ENCODE measurements at regions not wholly inside any gene's neighbourhood (a gene's known extent, or its start where the extent isn't known, plus 50 kb on each side); places are given as distances from the start of the nearest gene placed in this dataset.
"Not testable (repeated sequence)": the region's sequence is repeated elsewhere in the genome, so short reads cannot be mapped to it uniquely, and the experiment has no call there.

DNA sequence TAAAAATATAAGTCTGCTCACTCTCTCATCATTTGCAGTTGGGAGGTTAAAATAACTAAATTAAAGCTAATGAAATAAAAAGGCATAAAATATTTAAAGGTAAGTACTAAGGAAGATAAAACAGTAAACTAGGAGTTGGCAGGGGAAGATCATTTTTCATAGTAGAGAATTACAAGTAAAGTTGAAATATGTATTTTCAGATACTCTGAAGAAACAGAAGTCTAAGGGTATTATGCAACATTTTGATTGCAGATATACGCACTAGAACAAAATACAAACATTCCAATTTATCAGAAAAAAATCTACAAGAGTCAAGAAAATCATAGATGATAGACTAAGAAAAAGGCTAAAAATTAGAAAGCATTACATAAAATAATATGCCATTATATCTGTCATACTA, 167.6 kb upstream of the CTAGE1 start:
- intact Hi-C loops (cut with micrococcal nuclease) = no loop called here
- Mint-ChIP-seq H3K4me1 (ENCODE audit: low read depth) (no peaks in the 10 kb centered on the region), H3K9me3 (peaks cover 3% of the 10 kb centered on the region), H3K27ac (no peak overlapping the region), H3K27me3 (no peaks in the 10 kb centered on the region), H3K36me3 (ENCODE audit: low read depth) (no peaks in the 10 kb centered on the region), H3K4me3 (no peak overlapping the region)

DNA sequence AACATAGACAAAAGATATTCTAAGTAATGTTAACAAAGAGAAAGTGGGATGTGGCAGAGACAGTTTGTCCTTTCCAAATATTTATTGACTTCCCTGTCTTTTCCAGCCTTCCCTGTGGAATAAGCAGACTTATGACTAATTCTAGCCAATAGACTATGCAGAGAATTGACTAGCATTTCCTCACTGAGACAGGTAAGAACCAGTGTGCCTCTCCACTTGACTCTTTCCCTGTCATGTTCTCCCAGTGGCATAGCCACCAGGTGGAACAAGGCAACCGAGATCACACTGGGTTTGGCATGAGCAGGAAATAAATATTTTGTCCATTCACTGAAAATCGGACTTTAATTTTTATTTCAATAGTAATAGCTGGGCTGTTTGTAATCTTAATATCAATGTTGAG, 168.1 kb upstream of the CTAGE1 start:
- H3K36me3 Mint-ChIP-seq (ENCODE audit: low read depth) = no peaks in the 10 kb centered on the region
- H3K9me3 Mint-ChIP-seq = no peaks in the 10 kb centered on the region
- intact Hi-C loops (cut with micrococcal nuclease) = no loop called here
- H3K27me3 Mint-ChIP-seq = no peaks in the 10 kb centered on the region
- no peak overlapping the region for H3K4me3 Mint-ChIP-seq
- no peak overlapping the region for H3K27ac Mint-ChIP-seq
- no peaks in the 10 kb centered on the region for H3K4me1 Mint-ChIP-seq (ENCODE audit: low read depth)

DNA sequence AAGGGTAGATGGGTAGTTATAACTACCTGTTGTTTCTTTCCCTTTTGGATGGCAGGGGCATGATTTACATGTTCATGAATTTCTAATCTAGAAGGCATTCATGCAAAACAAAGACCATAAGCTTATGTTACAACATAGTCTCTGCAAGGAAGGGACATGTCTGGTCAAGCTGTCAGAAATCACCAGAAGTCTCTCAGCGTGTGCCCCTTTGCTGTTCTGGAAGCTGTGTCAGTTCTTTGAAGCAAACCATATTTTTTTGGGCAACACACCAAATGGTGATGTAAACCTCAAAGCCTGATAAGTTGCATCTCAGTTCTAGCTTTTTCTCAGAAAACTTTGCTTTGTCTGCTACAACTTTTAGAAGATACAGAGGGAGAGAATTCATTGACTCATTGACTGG, 173.5 kb upstream of the CTAGE1 start:
- Mint-ChIP-seq H3K4me3 (no peak overlapping the region), H3K27ac (no peak overlapping the region), H3K27me3 (no peaks in the 10 kb centered on the region), H3K4me1 (ENCODE audit: low read depth) (no peaks in the 10 kb centered on the region), H3K9me3 (no peaks in the 10 kb centered on the region), H3K36me3 (ENCODE audit: low read depth) (no peaks in the 10 kb centered on the region)
- intact Hi-C loops (cut with micrococcal nuclease) = no loop called here

DNA sequence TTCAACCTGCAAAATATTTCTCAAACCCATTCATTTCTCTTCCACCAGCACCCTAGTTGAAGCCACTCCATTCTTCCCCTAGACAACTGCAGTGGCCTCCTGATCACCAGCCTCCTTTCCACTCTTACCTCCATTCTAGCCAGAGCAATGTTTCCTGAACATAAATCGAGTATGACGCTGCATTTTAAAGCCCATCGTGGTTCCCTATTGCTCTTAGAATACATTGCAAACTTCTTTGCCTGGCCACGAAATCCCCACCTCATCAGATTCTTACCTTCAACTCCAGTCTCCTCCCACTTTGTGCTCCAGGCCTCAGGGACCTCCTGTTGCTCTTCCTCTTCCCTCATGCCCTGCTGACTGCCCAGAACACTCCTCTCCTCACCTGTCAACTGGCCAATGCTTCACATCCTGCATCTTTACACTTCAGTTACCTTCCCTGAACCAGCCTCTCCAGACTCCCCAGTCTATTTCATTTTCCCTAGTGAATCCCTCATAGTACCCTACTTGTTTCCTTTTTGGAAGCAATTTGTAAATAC, 176.5 kb upstream of the CTAGE1 start:
- Mint-ChIP-seq H3K9me3 (no peaks in the 10 kb centered on the region), H3K27me3 (no peaks in the 10 kb centered on the region), H3K4me3 (no peak overlapping the region), H3K27ac (no peak overlapping the region), H3K36me3 (ENCODE audit: low read depth) (no peaks in the 10 kb centered on the region), H3K4me1 (ENCODE audit: low read depth) (no peaks in the 10 kb centered on the region)
- intact Hi-C loops (cut with micrococcal nuclease) = no loop called here

DNA sequence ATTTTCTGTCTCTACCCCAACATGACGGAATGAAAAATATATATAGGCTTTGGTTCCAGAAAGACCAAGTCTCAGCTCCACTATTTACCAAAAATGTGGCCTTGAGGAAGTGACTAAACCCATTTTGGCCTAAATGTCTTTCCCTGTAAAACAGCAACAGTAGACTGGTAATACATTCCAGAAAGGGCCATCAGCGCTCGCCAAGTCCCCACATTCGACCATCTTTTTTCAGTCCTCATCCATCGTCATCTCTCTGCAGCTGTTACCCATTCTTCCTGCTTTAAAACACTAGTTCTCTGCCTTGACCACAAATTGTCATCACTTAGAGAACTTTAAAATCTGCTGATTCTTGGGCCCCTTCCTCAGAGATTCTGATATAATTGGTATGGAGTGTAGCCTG, 183.8 kb upstream of the CTAGE1 start:
- intact Hi-C loops (cut with micrococcal nuclease) = no loop called here
- no peak overlapping the region for H3K4me3 Mint-ChIP-seq
- H3K36me3 Mint-ChIP-seq (ENCODE audit: low read depth) = no peaks in the 10 kb centered on the region
- no peaks in the 10 kb centered on the region for H3K9me3 Mint-ChIP-seq
- no peak overlapping the region for H3K27ac Mint-ChIP-seq
- no peaks in the 10 kb centered on the region for H3K27me3 Mint-ChIP-seq
- no peaks in the 10 kb centered on the region for H3K4me1 Mint-ChIP-seq (ENCODE audit: low read depth)

DNA sequence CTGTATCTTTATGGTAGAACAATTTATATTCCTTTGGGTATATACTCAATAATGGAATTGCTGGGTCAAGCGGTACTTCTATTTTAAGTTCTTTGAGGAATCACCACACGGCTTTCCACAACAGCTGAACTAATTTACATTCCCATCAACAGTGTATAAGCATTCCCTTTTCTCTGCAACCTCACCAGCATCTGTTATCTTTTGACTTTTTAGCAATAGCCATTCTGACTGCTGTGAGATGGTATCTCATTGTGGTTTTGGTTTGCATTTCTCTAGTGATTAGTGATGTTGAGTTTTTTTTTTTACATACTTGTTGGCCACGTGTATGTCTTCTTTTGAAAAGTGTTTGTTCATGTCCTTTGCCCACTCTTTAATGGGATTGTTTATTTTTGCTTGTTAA, 184.7 kb upstream of the CTAGE1 start:
- H3K9me3 Mint-ChIP-seq; H3K27me3 Mint-ChIP-seq; H3K4me3 Mint-ChIP-seq; H3K27ac Mint-ChIP-seq; H3K36me3 Mint-ChIP-seq (ENCODE audit: low read depth); H3K4me1 Mint-ChIP-seq (ENCODE audit: low read depth); intact Hi-C loops (cut with micrococcal nuclease): not testable (repeated sequence)

DNA sequence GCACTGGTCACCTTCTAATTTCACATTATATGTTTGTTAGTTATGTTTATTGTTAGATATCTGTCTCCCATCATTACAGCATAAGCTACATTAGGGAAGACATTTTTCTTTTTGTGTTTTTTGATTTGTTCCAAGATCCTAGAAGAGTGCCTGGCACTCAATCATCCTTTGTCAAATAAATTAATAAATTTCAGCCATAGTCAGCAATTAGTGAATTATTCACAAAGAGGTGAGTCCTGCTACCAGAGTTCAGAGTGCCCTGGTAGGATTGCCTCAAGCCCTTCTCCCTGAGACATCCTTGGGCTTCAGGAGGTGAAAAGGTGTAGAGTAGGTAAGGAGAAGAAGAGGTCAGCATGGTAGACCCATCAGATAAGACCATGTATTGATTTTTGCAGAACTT, 186.2 kb upstream of the CTAGE1 start:
- H3K4me1 Mint-ChIP-seq (ENCODE audit: low read depth) = no peaks in the 10 kb centered on the region
- no peaks in the 10 kb centered on the region for H3K9me3 Mint-ChIP-seq
- no peaks in the 10 kb centered on the region for H3K36me3 Mint-ChIP-seq (ENCODE audit: low read depth)
- no peak overlapping the region for H3K27ac Mint-ChIP-seq
- no peak overlapping the region for H3K4me3 Mint-ChIP-seq
- intact Hi-C loops (cut with micrococcal nuclease) = no loop called here
- H3K27me3 Mint-ChIP-seq = no peaks in the 10 kb centered on the region

DNA sequence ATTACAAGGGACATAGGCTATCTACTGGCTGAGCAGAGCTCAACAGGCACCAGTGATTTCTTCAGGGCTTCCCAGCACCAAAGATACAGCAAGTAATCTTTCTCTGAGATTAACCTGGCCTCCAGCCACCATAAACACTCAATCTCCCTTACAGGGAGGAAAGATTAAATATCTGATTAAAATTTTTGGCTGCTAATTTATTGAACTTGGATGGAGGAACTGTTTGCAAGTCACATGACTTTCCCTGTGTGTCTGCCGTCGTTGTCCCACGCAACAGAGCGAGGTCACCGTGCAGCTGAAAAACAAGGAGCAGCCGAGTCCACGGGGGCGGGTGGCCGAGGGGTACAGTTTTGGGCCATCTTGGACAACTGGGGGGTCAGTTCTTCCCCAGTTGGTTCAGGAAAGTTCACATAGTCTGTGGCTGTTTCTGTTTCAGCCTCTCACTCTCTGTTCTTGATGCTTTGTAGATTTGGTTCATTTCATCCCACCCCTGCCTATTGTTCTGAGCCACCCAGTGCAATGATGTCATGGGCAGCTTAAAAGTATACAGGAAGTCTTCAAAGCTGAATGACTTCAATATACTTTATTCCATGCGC, 186.8 kb upstream of the CTAGE1 start:
- no peaks in the 10 kb centered on the region for H3K27me3 Mint-ChIP-seq
- intact Hi-C loops (cut with micrococcal nuclease) = no loop called here
- H3K9me3 Mint-ChIP-seq = no peaks in the 10 kb centered on the region
- H3K36me3 Mint-ChIP-seq (ENCODE audit: low read depth) = no peaks in the 10 kb centered on the region
- H3K4me3 Mint-ChIP-seq = no peak overlapping the region
- no peaks in the 10 kb centered on the region for H3K4me1 Mint-ChIP-seq (ENCODE audit: low read depth)
- no peak overlapping the region for H3K27ac Mint-ChIP-seq

DNA sequence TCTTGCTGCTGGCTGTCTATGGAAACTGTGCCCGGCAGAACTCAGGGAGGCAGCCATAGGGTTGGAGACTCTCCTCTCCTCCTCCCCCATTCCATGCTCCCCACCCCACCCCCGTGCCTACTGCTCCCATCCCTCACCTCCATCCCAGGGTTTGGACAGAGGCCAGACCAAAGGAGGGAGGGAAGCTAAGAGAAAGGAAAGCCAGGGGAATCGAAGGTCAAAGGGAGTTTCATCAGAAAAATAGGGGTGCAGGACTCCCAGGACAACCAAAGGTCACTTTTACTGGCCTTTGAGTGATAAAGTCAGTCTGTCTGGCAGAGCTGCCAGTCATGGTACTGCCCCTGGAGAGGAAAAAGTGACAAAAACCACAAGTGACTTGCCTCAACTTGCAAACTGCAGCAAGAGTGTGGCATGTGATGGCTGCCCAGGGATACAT, 187.3 kb upstream of the CTAGE1 start:
- H3K36me3 Mint-ChIP-seq (ENCODE audit: low read depth) = no peaks in the 10 kb centered on the region
- H3K27me3 Mint-ChIP-seq = no peaks in the 10 kb centered on the region
- no peak overlapping the region for H3K4me3 Mint-ChIP-seq
- intact Hi-C loops (cut with micrococcal nuclease) = no loop called here
- H3K4me1 Mint-ChIP-seq (ENCODE audit: low read depth) = no peaks in the 10 kb centered on the region
- H3K27ac Mint-ChIP-seq = no peak overlapping the region
- H3K9me3 Mint-ChIP-seq = no peaks in the 10 kb centered on the region

DNA sequence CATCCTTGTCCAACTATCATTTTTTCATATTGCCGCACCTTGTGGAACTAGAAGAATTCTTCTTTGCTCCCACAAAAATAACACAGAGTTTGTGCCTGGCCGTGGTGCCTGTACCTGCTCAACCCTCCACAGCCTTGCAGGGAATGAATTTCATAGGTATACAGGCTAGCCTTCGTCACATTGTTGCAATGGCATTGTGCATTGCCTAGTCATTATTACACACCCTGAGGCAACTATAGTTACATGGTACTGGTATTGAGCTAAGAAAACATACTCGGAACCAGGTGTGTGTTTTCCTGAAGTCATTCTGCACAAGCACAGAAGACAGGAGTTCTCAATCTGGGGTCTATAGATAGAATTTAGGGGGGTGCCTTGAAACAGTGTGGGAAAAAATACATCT, 188.0 kb upstream of the CTAGE1 start:
- no peak overlapping the region for H3K27ac Mint-ChIP-seq
- H3K27me3 Mint-ChIP-seq = no peaks in the 10 kb centered on the region
- no peaks in the 10 kb centered on the region for H3K9me3 Mint-ChIP-seq
- intact Hi-C loops (cut with micrococcal nuclease) = no loop called here
- no peaks in the 10 kb centered on the region for H3K36me3 Mint-ChIP-seq (ENCODE audit: low read depth)
- H3K4me3 Mint-ChIP-seq = no peak overlapping the region
- H3K4me1 Mint-ChIP-seq (ENCODE audit: low read depth) = no peaks in the 10 kb centered on the region

DNA sequence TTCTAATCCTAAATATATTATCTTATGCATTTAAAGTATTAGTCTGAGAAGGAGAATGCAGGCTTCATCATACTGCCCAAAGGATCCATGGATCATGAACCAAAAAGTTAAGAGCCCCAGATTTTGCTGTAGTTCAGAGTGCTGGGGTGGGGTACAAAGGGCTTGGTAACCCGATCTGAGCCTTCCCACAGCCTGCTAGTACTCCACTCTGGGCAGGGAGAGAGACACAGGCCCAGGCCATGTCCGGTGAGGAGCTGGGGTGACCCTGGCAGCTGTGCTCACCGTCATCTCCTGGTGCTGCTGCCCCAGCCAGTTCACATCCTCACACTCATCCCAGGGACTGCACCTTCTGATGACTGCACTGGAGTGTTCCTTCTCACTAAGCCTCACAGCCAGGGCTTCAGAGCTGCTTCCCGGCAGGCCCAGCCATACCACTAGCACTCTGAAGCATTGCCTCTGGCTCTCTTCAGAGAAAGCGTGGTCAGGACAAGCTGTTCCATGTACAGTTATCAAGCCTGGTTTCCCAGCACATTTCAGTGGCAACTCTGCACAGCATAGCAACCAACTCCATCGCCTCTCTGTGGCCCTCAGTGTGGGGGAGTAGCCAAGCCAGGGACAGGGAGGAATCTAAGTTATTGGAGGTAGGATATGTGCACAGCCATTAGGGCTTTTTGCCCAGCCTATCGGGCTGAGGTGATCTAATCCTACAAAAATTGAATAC, 189.0 kb upstream of the CTAGE1 start:
- Mint-ChIP-seq H3K36me3 (ENCODE audit: low read depth) (no peaks in the 10 kb centered on the region), H3K27ac (no peak overlapping the region), H3K9me3 (no peaks in the 10 kb centered on the region), H3K27me3 (no peaks in the 10 kb centered on the region), H3K4me3 (no peak overlapping the region), H3K4me1 (ENCODE audit: low read depth) (no peaks in the 10 kb centered on the region)
- intact Hi-C loops (cut with micrococcal nuclease) = no loop called here

DNA sequence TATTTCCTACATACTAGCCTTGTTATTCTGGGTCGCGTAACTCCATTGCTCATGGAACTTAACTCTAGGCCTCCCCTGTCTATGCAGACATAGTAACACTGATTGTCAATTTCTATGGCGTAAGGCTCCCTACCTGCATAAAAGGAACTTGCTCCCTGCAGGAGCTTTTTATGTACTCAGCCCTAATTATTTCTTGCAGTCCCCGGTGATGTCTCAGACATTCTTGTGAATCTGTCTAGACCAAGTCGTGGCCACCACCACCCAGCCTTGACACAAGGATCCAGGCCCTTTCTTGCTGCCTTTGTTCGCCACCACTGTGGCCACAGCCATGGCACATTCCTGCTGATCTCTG, 189.5 kb upstream of the CTAGE1 start:
- H3K27me3 Mint-ChIP-seq = no peaks in the 10 kb centered on the region
- no peaks in the 10 kb centered on the region for H3K9me3 Mint-ChIP-seq
- intact Hi-C loops (cut with micrococcal nuclease) = no loop called here
- no peaks in the 10 kb centered on the region for H3K36me3 Mint-ChIP-seq (ENCODE audit: low read depth)
- H3K27ac Mint-ChIP-seq = no peak overlapping the region
- no peak overlapping the region for H3K4me3 Mint-ChIP-seq
- H3K4me1 Mint-ChIP-seq (ENCODE audit: low read depth) = no peaks in the 10 kb centered on the region

DNA sequence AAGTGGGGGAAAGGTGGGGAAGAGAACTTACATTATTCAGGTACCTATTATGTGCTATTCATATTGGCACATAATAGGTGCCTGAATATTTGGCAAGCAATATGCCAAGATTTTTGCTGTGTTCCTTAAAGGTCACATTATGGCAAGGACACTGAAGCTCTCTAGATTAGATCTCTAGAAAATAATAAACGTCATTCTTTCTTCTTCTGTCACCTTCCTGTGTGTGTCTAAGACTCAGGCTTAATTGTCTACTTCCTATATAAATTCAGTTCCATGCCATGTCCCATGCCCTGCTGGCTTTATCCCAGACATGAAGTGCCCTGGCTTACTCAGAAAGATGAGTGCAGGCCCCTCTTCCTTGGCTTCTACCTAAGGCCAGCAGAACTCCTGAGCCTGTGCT, 191.1 kb upstream of the CTAGE1 start:
- Mint-ChIP-seq H3K4me1 (ENCODE audit: low read depth) (no peaks in the 10 kb centered on the region), H3K27me3 (no peaks in the 10 kb centered on the region)

DNA sequence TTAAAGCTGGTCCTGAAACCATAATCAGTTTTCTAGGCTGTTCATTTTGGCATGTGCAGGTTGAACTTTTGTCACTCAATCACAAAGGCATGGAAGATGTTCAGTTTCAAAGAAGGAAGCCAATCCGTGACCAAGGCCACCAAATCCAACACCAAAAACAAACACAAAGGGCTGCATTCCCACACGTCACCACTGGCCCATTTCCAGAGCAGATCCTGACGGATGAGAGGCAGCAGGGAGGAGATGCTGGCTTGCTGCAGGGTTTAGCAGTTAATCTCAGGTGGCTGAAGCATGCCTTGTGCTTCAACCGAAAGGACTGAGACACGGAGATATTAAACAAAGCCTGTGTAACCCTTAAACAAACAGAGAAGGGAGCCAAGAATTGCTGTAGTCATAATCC, 191.9 kb upstream of the CTAGE1 start:
- Mint-ChIP-seq H3K27ac (no peak overlapping the region), H3K27me3 (no peaks in the 10 kb centered on the region), H3K4me3 (no peak overlapping the region), H3K9me3 (no peaks in the 10 kb centered on the region), H3K36me3 (ENCODE audit: low read depth) (no peaks in the 10 kb centered on the region), H3K4me1 (ENCODE audit: low read depth) (no peaks in the 10 kb centered on the region)
- intact Hi-C loops (cut with micrococcal nuclease) = no loop called here

More for the DNA sequence above, 191.1 kb upstream of the CTAGE1 start:
- H3K27ac Mint-ChIP-seq = no peak overlapping the region
- intact Hi-C loops (cut with micrococcal nuclease) = no loop called here
- H3K4me3 Mint-ChIP-seq = no peak overlapping the region
- H3K36me3 Mint-ChIP-seq (ENCODE audit: low read depth) = no peaks in the 10 kb centered on the region
- H3K9me3 Mint-ChIP-seq = no peaks in the 10 kb centered on the region
